ENCODE measurements at regions not wholly inside any gene's neighbourhood (a gene's known extent, or its start where the extent isn't known, plus 50 kb on each side); places are given as distances from the start of the nearest gene placed in this dataset.
"Not testable (repeated sequence)": the region's sequence is repeated elsewhere in the genome, so short reads cannot be mapped to it uniquely, and the experiment has no call there.

DNA sequence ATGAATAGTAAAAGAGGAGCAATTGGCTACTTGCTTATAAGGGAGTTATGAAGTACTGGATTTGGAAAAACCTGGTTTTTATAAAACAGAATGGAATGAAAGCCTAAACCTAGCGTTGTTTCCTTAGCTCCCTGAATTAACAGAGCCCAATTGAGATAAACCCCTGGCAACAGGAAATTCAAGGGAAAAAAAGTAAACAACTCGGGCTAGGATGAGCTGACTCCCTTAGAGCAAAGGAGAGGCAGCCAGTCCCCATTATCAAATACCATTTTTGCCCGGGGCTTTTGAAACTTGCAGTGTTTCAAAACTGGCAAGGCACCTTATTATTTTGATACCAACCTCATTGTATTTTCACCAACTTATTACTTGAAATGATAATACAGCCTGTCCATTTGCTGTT is 587.5 kb downstream of the CD109 start:
- no peak for DNase-seq
- ATAC-seq: no peak

DNA sequence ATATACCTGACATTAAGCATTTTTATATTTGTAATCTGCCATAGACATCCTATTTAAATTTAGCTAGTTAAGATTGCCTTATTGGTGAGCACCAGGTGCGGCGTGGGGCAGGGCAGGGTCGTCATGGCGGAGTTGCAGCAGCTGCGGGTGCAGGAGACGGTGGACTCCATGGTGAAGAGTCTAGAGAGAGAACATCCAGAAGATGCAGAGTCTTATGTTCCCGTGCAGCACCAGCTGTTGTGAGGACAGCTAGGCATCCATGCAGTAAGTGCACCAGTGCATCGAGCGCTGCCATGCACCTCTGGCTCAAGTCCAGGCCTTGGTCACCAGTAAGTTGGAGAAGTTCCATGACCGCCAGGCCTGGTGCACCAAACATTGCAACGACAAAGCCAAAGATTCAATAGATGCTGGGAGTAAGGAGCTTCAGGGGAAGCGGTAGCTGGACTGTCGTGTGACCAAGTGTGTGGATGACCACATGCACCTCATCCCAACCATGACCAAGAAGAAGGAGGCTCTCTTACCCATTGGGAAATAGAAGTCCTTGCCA is 586.2 kb downstream of the CD109 start:
- DNase-seq (no peak), ATAC-seq (no peak)

DNA sequence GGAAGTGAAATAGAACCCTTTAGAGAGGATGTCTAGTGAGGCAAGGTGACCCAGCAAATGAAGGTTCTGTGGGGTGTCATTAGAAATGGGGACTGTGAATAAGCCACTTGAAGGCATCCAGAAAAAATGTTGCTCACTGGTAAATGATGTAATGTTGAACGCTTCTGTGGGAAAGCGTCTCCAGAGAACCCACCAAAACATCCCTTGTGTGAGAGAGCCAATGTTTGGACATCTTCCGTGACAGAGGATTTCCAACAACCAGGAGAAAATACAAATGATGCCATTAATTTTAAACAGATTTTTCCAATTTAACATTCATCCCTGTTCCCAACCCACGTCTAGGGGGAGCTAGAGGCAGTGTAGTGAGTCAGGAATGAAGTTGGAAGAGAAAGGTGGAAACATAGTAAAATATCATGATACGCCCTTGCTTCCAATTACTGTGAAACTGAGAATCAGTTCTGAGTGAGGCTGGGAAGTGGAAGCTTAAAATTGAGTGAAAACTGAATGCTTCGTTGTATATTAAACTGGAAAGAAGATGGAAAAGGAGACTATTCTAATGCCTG is 584.2 kb downstream of the CD109 start:
- ATAC-seq (no peak), DNase-seq (no peak)

GRCh38 chr6:74277777-74278186 is 581.8 kb downstream of the CD109 start:
- ATAC-seq (no peak), DNase-seq (no peak)

GRCh38 chr6:74273541-74273940 is 577.5 kb downstream of the CD109 start:
- DNase-seq (no peak), ATAC-seq (no peak)

DNA sequence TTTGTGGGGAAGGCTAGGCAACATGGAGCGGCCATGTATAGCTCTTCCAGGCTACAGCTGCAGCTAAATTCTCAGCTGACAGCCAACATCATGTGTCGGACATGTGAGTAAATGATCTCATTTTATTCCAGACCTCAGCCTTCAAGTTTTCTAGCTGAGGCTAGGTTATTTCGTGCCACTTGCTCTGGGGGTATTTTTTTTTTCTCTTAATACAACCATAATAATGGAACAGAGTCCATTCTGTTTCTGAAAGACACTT is 573.5 kb downstream of the CD109 start:
- ATAC-seq (no peak), DNase-seq (no peak)

- ATAC-seq (no peak), DNase-seq (no peak)
Measured at GRCh38 chr6:74268815-74269599, 573.0 kb downstream of the CD109 start.

DNA sequence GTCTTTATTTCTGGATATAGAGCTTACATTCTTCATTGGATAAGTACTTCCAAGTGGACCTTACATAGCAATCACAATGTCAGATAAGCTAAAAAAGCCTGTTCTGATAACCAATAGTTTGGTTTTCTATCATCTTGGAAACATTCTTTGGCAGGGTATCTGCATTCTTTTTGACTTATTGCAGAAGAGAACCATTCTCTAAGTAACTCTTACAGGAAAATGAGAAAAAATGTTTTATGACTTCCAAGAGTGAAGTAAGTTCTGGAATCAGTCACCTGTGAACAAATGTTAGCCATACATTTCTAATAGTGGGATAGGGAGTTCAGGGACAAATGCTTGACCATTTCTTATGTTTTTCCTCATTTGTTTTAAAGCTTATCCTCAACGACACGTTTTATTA is 564.0 kb downstream of the CD109 start:
- no peak for DNase-seq
- no peak for ATAC-seq

GRCh38 chr6:74256781-74257180 is 560.8 kb downstream of the CD109 start:
- DNase-seq (no peak), ATAC-seq (no peak)

DNA sequence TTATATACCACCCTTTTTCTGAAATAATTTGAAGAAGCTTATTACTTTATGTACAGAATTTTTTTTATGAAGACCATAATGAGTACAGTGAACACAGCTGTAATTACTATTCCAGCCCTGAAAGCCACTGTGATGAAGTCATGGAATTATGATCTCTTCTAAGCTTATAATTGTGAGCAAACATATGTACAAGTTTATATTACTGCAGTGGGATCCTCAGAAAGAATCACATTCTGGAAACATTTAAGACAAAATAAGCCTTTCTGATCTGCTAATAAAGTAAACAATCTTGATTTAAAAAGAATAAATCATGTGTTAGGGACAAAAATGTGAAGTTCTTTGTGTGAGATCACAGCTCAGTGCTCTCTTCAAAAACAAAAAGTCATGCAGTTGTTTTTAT is 560.4 kb downstream of the CD109 start:
- ATAC-seq (no peak), DNase-seq (no peak)

GRCh38 chr6:74255007-74255406 is 559.0 kb downstream of the CD109 start:
- not testable (repeated sequence) for ATAC-seq, DNase-seq

GRCh38 chr6:74254147-74254546 is 558.1 kb downstream of the CD109 start:
- ATAC-seq: not testable (repeated sequence)

DNA sequence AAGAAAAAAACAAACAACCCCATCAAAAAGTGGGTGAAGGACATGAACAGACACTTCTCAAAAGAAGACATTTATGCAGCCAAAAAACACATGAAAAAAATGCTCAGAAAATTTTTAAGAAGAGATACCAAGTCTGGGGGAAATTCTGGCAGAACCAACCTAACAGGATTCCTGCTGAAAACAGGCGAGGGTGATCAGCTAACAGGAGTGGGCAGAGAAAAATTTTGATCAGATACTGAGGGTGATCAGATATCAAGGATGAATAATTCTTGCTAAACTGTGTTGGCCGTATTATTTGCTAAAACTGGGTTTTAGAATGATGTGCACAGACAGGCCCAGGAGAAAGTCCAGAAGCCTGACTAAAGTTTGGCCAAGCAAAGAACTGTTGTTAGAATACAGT is 557.3 kb downstream of the CD109 start:
- DNase-seq: no peak
- ATAC-seq: no peak

More at GRCh38 chr6:74254147-74254546, 558.1 kb downstream of the CD109 start:
- not testable (repeated sequence) for DNase-seq

GRCh38 chr6:74250161-74250818 is 554.3 kb downstream of the CD109 start:
- DNase-seq (no peak), ATAC-seq (no peak)

GRCh38 chr6:74249658-74250057 is 553.7 kb downstream of the CD109 start:
- no peak for ATAC-seq
- DNase-seq: no peak

GRCh38 chr6:74248966-74249365 is 553.0 kb downstream of the CD109 start:
- DNase-seq (no peak), ATAC-seq (no peak)

DNA sequence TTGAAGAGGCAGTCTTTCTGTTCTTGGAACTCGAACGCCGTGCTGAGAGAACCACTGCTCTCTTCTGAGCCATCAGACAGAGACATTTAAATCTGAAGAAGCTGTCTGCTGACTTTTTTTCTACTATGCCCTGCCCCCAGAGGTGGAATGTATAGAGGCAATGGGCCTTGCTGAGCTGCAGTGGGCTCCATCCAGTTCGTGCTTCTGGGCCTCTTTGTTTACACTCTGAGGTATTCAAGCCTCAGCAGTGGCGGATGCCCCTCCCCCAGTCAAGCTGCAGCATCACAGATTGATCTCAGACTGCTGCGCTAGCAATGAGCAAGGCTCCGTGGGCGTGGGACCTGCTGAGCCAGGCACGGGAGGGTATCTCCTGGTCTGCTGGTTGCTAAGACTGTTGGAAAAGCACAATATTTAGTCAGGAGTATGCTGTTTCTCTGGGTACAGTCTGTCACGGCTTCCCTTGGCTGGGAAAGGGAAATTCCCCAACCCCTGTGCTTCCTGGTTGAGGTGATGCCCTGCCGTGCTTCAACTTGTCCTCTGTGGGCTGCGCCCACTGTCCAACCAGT is 526.8 kb downstream of the CD109 start:
- ATAC-seq: no peak
- no peak for DNase-seq

GRCh38 chr6:74213995-74214394 is 518.0 kb downstream of the CD109 start:
- no peak for DNase-seq
- ATAC-seq: no peak

DNA sequence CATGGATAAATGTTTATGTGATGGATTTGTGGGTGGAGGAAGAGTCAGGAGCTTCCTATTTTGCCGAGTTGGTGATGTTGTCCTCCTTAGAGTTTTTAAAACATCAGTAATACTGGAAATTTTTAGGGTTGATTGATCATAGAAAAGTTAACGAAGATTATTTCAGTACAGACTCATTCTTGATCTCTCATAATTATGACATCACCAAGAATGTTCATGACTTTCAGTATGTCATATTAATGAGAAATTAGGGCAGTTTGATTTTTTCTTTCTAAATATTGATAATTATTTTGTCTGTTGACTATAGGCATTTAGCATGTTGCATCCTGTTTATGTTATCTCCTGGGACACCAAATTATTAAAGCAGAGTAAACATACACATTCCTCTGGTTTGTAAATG is 512.2 kb downstream of the CD109 start:
- no peak for ATAC-seq

GRCh38 chr6:74199215-74199915 is 503.4 kb downstream of the CD109 start:
- ATAC-seq (no peak), DNase-seq (no peak)

More for the DNA sequence above, 512.2 kb downstream of the CD109 start:
- no peak for DNase-seq

DNA sequence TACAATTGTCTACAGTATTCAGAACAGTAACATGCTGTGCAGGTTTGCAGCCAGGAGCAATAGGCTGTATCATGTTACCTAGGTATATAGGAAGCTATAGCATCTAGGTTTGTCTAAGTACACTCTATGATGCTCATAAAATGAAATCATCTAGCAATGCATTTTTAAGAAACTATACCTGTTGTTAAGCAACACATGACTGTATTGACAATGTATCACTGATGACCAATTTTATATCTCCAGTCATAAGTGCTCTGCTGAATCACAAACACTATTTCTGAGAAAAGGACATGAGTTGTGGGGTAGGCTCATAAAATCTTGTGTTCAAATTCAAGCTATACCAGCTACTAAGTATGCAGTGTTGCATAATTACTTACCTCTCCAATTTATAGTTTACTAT is 501.3 kb downstream of the CD109 start:
- DNase-seq: no peak
- ATAC-seq: no peak

DNA sequence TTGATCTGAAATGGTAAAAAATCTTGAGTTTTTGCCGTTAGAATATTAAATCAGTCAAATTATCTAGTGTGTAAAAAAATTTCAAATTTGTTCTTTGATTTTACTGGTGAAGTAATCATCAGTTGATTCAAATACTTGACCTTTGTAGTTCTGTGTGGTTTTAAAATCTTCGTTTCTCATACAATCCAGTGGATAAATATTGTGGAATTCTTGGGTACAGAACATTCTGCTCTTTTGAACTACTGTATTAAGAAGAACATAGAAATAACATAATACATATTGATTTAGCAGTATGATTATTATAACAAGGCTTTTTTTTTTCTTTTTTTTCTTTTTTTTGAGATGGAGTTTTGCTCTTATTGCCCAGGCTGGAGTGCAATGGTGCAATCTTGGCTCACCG is 491.8 kb downstream of the CD109 start:
- ATAC-seq (no peak), DNase-seq (no peak)

GRCh38 chr6:74182992-74183391 is 487.0 kb downstream of the CD109 start:
- peak; percentile 19 for ATAC-seq
- DNase-seq: no peak

All from stimulated activated naive CD8-positive, alpha-beta T cell treated with anti-CD3 and anti-CD28 coated beads, Interleukin-15, Interleukin-2, amounts not matched to agents 100 U/mL and 50 U/mL, for 24 hours (primary cell).